Endothelial cell (in vitro differentiated cells): ENCODE measurements at regions not wholly inside any gene's neighbourhood (a gene's known extent, or its start where the extent isn't known, plus 50 kb on each side); places are given as distances from the start of the nearest gene placed in this dataset.

Experiments
- DNase-seq: peaks from one replicate; pipeline ENCODE4 v3.0.0; 2021; ENCODE audit warnings: low spot score
- H3K27ac Mint-ChIP-seq: one replicate; pipeline ENCODE4 v1.8.0; 2021; ENCODE audit warnings: mixed read lengths, inconsistent platforms; ENCODE audit not compliant: unreplicated experiment
- H3K27me3 Mint-ChIP-seq: one replicate; pipeline ENCODE4 v1.8.0; 2021; ENCODE audit warnings: mild to moderate bottlenecking, moderate library complexity, mixed read lengths, inconsistent platforms; ENCODE audit not compliant: unreplicated experiment
- H3K36me3 Mint-ChIP-seq: one replicate; pipeline ENCODE4 v1.8.0; 2021; ENCODE audit warnings: mild to moderate bottlenecking, low read depth, mixed read lengths, inconsistent platforms; ENCODE audit not compliant: unreplicated experiment
- H3K4me1 Mint-ChIP-seq: one replicate; pipeline ENCODE4 v1.8.0; 2021; ENCODE audit warnings: mild to moderate bottlenecking, mixed read lengths, inconsistent platforms; ENCODE audit not compliant: unreplicated experiment
- H3K4me3 Mint-ChIP-seq: one replicate; pipeline ENCODE4 v1.8.0; 2021; ENCODE audit warnings: mild to moderate bottlenecking, mixed read lengths, inconsistent platforms; ENCODE audit not compliant: unreplicated experiment
- H3K9me3 Mint-ChIP-seq: one replicate; pipeline ENCODE4 v1.8.0; 2021; ENCODE audit warnings: mixed read lengths, inconsistent platforms; ENCODE audit not compliant: unreplicated experiment
- TF ChIP-seq, protein P1 (sequence below): fragments of 200-600 bp; sonication (generic); IDR thresholded peaks from one replicate; pipeline ENCODE4 v1.5.0; 2021; ENCODE audit warnings: antibody characterized with exemption; ENCODE audit not compliant: unreplicated experiment

- TF ChIP-seq, protein P1, sequence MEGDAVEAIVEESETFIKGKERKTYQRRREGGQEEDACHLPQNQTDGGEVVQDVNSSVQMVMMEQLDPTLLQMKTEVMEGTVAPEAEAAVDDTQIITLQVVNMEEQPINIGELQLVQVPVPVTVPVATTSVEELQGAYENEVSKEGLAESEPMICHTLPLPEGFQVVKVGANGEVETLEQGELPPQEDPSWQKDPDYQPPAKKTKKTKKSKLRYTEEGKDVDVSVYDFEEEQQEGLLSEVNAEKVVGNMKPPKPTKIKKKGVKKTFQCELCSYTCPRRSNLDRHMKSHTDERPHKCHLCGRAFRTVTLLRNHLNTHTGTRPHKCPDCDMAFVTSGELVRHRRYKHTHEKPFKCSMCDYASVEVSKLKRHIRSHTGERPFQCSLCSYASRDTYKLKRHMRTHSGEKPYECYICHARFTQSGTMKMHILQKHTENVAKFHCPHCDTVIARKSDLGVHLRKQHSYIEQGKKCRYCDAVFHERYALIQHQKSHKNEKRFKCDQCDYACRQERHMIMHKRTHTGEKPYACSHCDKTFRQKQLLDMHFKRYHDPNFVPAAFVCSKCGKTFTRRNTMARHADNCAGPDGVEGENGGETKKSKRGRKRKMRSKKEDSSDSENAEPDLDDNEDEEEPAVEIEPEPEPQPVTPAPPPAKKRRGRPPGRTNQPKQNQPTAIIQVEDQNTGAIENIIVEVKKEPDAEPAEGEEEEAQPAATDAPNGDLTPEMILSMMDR, result no peak
- Mint-ChIP-seq H3K27me3 (no peaks in the 10 kb centered on the region), H3K4me1 (peaks cover 16% of the 10 kb centered on the region), H3K27ac (no peak overlapping the region), H3K36me3 (no peaks in the 10 kb centered on the region), H3K9me3 (no peaks in the 10 kb centered on the region), H3K4me3 (no peak overlapping the region)
- no peak for DNase-seq
Observed at GRCh38 chr15:29376590-29376989, 107.0 kb upstream of the NSMCE3 start.

DNA sequence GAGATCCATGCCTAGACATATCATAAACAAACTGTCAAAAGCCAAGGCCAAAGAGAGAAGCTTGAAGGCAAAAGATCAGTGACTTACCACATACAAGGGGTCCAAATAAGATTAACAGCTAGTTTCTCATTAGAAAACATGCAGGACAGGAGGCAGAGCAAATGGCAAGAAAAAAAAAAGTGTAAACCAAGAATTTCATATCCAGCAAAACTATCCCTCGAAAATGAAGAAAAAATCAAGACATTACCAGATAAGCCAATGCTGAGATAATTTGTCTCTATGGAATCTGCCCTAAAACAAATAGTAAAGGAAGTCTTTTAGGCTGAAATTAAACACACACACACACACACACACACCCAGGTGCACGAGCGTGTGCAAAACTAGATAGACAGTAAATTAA is 99.6 kb upstream of the NSMCE3 start:
- DNase-seq, result no peak
- Mint-ChIP-seq H3K27me3 (peaks cover 1% of the 10 kb centered on the region), H3K36me3 (peaks cover 9% of the 10 kb centered on the region), H3K9me3 (no peaks in the 10 kb centered on the region), H3K4me1 (peaks cover 6% of the 10 kb centered on the region), H3K4me3 (no peak overlapping the region), H3K27ac (no peak overlapping the region)
- TF ChIP-seq, protein P1, result no peak

GRCh38 chr15:29364426-29365078 is 94.9 kb upstream of the NSMCE3 start:
- Mint-ChIP-seq H3K27ac (no peak overlapping the region), H3K9me3 (no peaks in the 10 kb centered on the region), H3K27me3 (no peaks in the 10 kb centered on the region), H3K4me3 (no peak overlapping the region), H3K36me3 (peaks cover 9% of the 10 kb centered on the region), H3K4me1 (no peaks in the 10 kb centered on the region)
- no peak for DNase-seq
- TF ChIP-seq, protein P1, result peak; percentile 42

- Mint-ChIP-seq H3K36me3 (no peaks in the 10 kb centered on the region), H3K27me3 (no peaks in the 10 kb centered on the region), H3K4me3 (no peak overlapping the region), H3K9me3 (no peaks in the 10 kb centered on the region), H3K27ac (no peak overlapping the region), H3K4me1 (no peaks in the 10 kb centered on the region)
- TF ChIP-seq, protein P1, result no peak
- no peak for DNase-seq
Observed at GRCh38 chr15:29361560-29361959, 91.9 kb upstream of the NSMCE3 start.

- Mint-ChIP-seq H3K27ac (no peak overlapping the region), H3K36me3 (no peaks in the 10 kb centered on the region), H3K4me1 (no peaks in the 10 kb centered on the region), H3K9me3 (no peaks in the 10 kb centered on the region), H3K4me3 (no peak overlapping the region), H3K27me3 (no peaks in the 10 kb centered on the region)
- TF ChIP-seq, protein P1, result no peak
- DNase-seq, result no peak
Observed at GRCh38 chr15:29360152-29360551, 90.5 kb upstream of the NSMCE3 start.
